ENCODE measurements at regions not wholly inside any gene's neighbourhood (a gene's known extent, or its start where the extent isn't known, plus 50 kb on each side); places are given as distances from the start of the nearest gene placed in this dataset.
"Not testable (repeated sequence)": the region's sequence is repeated elsewhere in the genome, so short reads cannot be mapped to it uniquely, and the experiment has no call there.

DNA sequence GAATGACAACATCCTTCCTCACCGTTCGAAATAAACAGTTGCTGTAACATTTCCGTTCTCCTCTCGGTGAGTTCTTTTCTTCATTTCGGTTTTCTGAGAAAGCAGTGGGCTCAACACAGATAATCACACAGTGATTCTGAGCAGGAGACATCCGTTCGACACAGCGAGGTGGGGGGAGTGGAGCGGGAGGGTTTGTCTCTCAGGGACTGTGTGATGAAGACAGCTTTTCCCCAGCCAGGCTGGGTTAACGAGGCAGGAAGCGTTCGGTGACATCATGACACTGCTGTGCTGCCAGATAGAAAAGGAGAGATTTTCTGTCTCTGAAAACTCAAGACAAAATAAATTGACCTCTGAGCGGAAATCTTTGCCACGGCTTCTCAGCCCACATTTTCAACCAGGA is 119.3 kb downstream of the CRLF2 start:
- TF ChIP-seq, protein P1, sequence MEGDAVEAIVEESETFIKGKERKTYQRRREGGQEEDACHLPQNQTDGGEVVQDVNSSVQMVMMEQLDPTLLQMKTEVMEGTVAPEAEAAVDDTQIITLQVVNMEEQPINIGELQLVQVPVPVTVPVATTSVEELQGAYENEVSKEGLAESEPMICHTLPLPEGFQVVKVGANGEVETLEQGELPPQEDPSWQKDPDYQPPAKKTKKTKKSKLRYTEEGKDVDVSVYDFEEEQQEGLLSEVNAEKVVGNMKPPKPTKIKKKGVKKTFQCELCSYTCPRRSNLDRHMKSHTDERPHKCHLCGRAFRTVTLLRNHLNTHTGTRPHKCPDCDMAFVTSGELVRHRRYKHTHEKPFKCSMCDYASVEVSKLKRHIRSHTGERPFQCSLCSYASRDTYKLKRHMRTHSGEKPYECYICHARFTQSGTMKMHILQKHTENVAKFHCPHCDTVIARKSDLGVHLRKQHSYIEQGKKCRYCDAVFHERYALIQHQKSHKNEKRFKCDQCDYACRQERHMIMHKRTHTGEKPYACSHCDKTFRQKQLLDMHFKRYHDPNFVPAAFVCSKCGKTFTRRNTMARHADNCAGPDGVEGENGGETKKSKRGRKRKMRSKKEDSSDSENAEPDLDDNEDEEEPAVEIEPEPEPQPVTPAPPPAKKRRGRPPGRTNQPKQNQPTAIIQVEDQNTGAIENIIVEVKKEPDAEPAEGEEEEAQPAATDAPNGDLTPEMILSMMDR (IDR thresholded peaks at IDR 0.05) = no peak
- H3K27me3 ChIP-seq = peaks cover 0 to 7% (median 0%) of the 10 kb centered on the region in 7 donors

DNA sequence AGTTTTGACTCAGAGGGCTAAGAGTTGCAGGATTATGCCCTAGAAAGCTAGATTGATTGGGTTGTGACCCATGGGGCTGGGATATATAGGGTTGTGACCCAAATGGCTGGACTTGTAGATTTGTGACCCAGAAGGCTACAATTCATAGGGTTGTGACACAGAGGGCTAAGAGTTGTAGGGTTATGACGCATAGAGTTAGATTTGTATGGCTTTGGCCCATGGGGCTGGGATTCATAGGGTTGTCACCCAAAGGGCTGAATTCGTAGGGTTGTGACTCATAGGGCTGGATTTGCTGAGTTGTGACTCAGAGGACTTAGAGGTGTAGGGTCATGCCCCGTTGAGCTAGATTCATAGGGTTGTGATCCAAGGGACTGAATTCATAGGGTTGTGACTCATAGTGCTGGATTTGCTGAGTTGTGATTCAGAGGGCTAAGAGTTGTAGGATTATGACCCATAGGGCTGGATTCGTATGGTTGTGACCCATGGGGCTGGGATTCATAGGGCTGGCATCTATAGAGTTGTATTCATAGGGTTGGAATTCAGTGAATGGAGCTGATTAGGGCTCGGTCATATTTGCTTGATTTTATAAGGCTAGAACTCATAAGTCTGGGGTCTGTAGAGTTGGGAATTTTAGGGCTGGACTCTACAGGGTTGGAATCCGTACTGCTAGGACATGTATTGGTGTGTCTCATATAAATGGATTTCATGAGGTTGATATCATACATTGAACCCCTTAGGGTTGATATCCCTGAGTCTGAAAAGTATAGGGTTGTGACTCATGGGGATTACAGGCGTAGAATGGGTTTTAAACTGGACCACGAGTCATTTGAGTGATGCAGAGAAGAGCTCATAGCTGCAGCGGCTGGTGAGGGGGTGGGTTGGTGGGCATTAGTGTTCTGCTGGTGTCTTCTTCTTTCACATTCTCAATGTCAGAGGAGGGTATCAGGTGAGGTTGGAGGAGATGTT is 125.7 kb downstream of the CRLF2 start:
- H3K9me3 ChIP-seq = peaks cover 0 to 37% (median 0%) of the 10 kb centered on the region in 11 donors
- H3K4me1 ChIP-seq = no peaks in the 10 kb centered on the region
- DNase-seq (no peak), ATAC-seq (peak in 1 of 8 donors; percentile 38)
- no peak overlapping the region for H3K4me3 ChIP-seq
- H3K27ac ChIP-seq = no peak overlapping the region
- intact Hi-C loops (cut with DNase I) = no loop called here
- H3K27me3 ChIP-seq = peaks cover 0 to 11% (median 0%) of the 10 kb centered on the region in 7 donors
- 55 to 57% methylated on average over 9 of the region's 9 CpGs for WGBS, 2 donors
- no peaks in the 10 kb centered on the region for H3K36me3 ChIP-seq
- TF ChIP-seq, protein P1 (IDR thresholded peaks at IDR 0.05) = no peak

More for the DNA sequence above, 119.3 kb downstream of the CRLF2 start:
- no peak for DNase-seq
- no peaks in the 10 kb centered on the region for H3K4me1 ChIP-seq
- no peak overlapping the region for H3K4me3 ChIP-seq
- H3K36me3 ChIP-seq = no peaks in the 10 kb centered on the region
- ATAC-seq = no peak
- intact Hi-C loops (cut with DNase I) = no loop called here
- peaks cover 0 to 23% (median 10%) of the 10 kb centered on the region in 11 donors for H3K9me3 ChIP-seq
- H3K27ac ChIP-seq = no peak overlapping the region
- WGBS, 2 donors = 27 to 34% methylated on average over 14 of the region's 14 CpGs

DNA sequence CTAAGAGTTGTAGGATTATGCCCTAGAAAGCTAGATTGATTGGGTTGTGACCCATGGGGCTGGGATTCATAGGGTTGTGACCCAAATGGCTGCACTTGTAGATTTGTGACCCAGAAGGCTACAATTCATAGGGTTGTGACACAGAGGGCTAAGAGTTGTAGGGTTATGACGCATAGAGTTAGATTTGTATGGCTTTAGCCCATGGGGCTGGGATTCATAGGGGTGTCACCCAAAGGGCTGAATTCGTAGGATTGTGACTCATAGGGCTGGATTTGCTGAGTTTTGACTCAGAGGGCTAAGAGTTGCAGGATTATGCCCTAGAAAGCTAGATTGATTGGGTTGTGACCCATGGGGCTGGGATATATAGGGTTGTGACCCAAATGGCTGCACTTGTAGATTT is 126.6 kb downstream of the CRLF2 start:
- intact Hi-C loops (cut with DNase I); ATAC-seq; H3K36me3 ChIP-seq; H3K27ac ChIP-seq; DNase-seq; H3K4me3 ChIP-seq; H3K4me1 ChIP-seq: not testable (repeated sequence)
- WGBS, 2 donors = 75 to 83% methylated on average over 2 of the region's 2 CpGs
- Histone ChIP-seq H3K27me3 (peaks cover 0 to 11% (median 0%) of the 10 kb centered on the region in 7 donors), H3K9me3 (peaks cover 0 to 37% (median 0%) of the 10 kb centered on the region in 11 donors)

DNA sequence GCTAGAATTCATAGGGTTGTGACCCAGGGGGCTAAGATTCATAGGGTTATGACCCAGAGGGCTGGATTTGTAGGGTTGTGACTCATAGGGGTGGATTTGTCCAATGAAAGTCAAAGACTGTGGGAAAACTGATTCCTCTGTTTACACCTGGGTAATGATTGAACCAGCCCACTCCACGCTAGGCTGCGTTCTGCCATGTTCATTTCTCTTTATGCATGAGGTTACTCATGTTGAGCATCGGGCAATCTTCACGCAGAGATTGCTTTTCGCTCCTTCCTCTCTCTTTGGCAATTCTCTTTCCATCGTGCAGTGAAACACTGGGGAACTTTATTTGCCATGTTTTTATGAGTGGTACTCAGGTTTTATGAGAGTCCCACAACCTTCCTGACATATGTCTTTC is 127.8 kb downstream of the CRLF2 start:
- peaks cover 0 to 37% (median 0%) of the 10 kb centered on the region in 11 donors for H3K9me3 ChIP-seq
- H3K27me3 ChIP-seq = peaks cover 0 to 11% (median 0%) of the 10 kb centered on the region in 7 donors
- no peak overlapping the region for H3K4me3 ChIP-seq
- no peaks in the 10 kb centered on the region for H3K36me3 ChIP-seq
- intact Hi-C loops (cut with DNase I) = no loop called here
- ATAC-seq (no peak), DNase-seq (no peak)
- WGBS, 2 donors = 83 to 86% methylated on average over 6 of the region's 6 CpGs
- TF ChIP-seq, protein P1 (IDR thresholded peaks at IDR 0.05) = no peak
- H3K4me1 ChIP-seq = no peaks in the 10 kb centered on the region
- no peak overlapping the region for H3K27ac ChIP-seq
